ENCODE measurements at regions not wholly inside any gene's neighbourhood (a gene's known extent, or its start where the extent isn't known, plus 50 kb on each side); places are given as distances from the start of the nearest gene placed in this dataset.

- Histone ChIP-seq H3K9me3 (ENCODE audit: control insufficient read depth in 4 of 4, low read length in 3 of 4) (no peaks in the 10 kb centered on the region), H3K4me3 (ENCODE audit: low read depth in 1 of 3, low read length in 3 of 3) (no peak overlapping the region), H3K27ac (ENCODE audit: low read depth in 1 of 2, low read length in 2 of 2) (no peak overlapping the region), H3K9ac (ENCODE audit: low read depth in 1 of 2, low read length in 2 of 2) (no peak overlapping the region), H3K27me3 (ENCODE audit: control insufficient read depth in 4 of 4, insufficient read depth in 4 of 4, low read length in 3 of 4) (no peaks in the 10 kb centered on the region), H3K4me1 (ENCODE audit: control insufficient read depth in 4 of 4, insufficient read depth in 4 of 4, low read length in 3 of 4) (peaks cover 0 to 1% (median 0%) of the 10 kb centered on the region in 4 donors), H3K36me3 (ENCODE audit: control insufficient read depth in 4 of 4, insufficient read depth in 3 of 4, low read depth in 1 of 4, low read length in 3 of 4) (no peaks in the 10 kb centered on the region)
- 56% methylated on average over 2 of the region's 2 CpGs for WGBS
- peak; percentile 42 to 70 for TF ChIP-seq HNF4A (conservative IDR thresholded peaks at IDR 0.05)
- no peak for TF ChIP-seq FOXA1 (IDR thresholded peaks at IDR 0.05)
- TF ChIP-seq YY1 (IDR thresholded peaks at IDR 0.05) = no peak
- no peak for TF ChIP-seq REST (IDR thresholded peaks at IDR 0.05)
- TF ChIP-seq ZBTB33 (IDR thresholded peaks at IDR 0.05) = no peak
- no peak for TF ChIP-seq MAX (IDR thresholded peaks at IDR 0.05)
- no peak for TF ChIP-seq FOXA2 (IDR thresholded peaks at IDR 0.05)
- TF ChIP-seq HNF4G (IDR thresholded peaks at IDR 0.05) = no peak
- TF ChIP-seq TAF1 (conservative IDR thresholded peaks at IDR 0.05) = no peak
- TF ChIP-seq, protein P1, sequence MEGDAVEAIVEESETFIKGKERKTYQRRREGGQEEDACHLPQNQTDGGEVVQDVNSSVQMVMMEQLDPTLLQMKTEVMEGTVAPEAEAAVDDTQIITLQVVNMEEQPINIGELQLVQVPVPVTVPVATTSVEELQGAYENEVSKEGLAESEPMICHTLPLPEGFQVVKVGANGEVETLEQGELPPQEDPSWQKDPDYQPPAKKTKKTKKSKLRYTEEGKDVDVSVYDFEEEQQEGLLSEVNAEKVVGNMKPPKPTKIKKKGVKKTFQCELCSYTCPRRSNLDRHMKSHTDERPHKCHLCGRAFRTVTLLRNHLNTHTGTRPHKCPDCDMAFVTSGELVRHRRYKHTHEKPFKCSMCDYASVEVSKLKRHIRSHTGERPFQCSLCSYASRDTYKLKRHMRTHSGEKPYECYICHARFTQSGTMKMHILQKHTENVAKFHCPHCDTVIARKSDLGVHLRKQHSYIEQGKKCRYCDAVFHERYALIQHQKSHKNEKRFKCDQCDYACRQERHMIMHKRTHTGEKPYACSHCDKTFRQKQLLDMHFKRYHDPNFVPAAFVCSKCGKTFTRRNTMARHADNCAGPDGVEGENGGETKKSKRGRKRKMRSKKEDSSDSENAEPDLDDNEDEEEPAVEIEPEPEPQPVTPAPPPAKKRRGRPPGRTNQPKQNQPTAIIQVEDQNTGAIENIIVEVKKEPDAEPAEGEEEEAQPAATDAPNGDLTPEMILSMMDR (IDR thresholded peaks at IDR 0.05; ENCODE audit: low read depth, low read length, missing input control) = no peak
- TF ChIP-seq GABPA (IDR thresholded peaks at IDR 0.05 in 1 of 2, conservative IDR thresholded peaks at IDR 0.05 in 1 of 2) = no peak
- TF ChIP-seq NR2F2 (IDR thresholded peaks at IDR 0.05) = no peak
- TF ChIP-seq RAD21 (IDR thresholded peaks at IDR 0.05) = peak in 1 of 2 donors; percentile 32
- TF ChIP-seq RXRA (IDR thresholded peaks at IDR 0.05) = no peak
- TF ChIP-seq JUND (IDR thresholded peaks at IDR 0.05) = no peak
- TF ChIP-seq EGR1 (IDR thresholded peaks at IDR 0.05; ENCODE audit: low read depth in 2 of 2) = no peak
- peak; percentile 40 for TF ChIP-seq SP1 (IDR thresholded peaks at IDR 0.05)
- DNase-seq (ENCODE audit: low spot score) = no peak
Measured at GRCh38 chr17:31753011-31753410, 106.0 kb downstream of the COPRS start.

GRCh38 chr17:31752584-31752983 lies 106.5 kb downstream of the COPRS start:
- no peak overlapping the region for H3K27ac ChIP-seq (ENCODE audit: low read depth in 1 of 2, low read length in 2 of 2)

More at GRCh38 chr17:31752584-31752983, 106.5 kb downstream of the COPRS start:
- H3K4me1 ChIP-seq (ENCODE audit: control insufficient read depth in 4 of 4, insufficient read depth in 4 of 4, low read length in 3 of 4) = peaks cover 0 to 1% (median 0%) of the 10 kb centered on the region in 4 donors
- H3K27me3 ChIP-seq (ENCODE audit: control insufficient read depth in 4 of 4, insufficient read depth in 4 of 4, low read length in 3 of 4) = no peaks in the 10 kb centered on the region
- H3K9ac ChIP-seq (ENCODE audit: low read depth in 1 of 2, low read length in 2 of 2) = no peak overlapping the region
- H3K36me3 ChIP-seq (ENCODE audit: control insufficient read depth in 4 of 4, insufficient read depth in 3 of 4, low read depth in 1 of 4, low read length in 3 of 4) = no peaks in the 10 kb centered on the region
- no peaks in the 10 kb centered on the region for H3K9me3 ChIP-seq (ENCODE audit: control insufficient read depth in 4 of 4, low read length in 3 of 4)
- DNase-seq (ENCODE audit: low spot score) = no peak
- TF ChIP-seq MAX (IDR thresholded peaks at IDR 0.05) (no peak), NR2F2 (IDR thresholded peaks at IDR 0.05) (no peak), ATF3 (IDR thresholded peaks at IDR 0.05) (no peak), HNF4G (IDR thresholded peaks at IDR 0.05) (no peak), EGR1 (IDR thresholded peaks at IDR 0.05; ENCODE audit: low read depth in 2 of 2) (no peak), RAD21 (IDR thresholded peaks at IDR 0.05) (no peak), YY1 (IDR thresholded peaks at IDR 0.05) (no peak), TAF1 (conservative IDR thresholded peaks at IDR 0.05) (no peak), FOXA1 (IDR thresholded peaks at IDR 0.05) (no peak), GABPA (IDR thresholded peaks at IDR 0.05 in 1 of 2, conservative IDR thresholded peaks at IDR 0.05 in 1 of 2) (no peak), RXRA (IDR thresholded peaks at IDR 0.05) (no peak)
- TF ChIP-seq, protein P1 (IDR thresholded peaks at IDR 0.05; ENCODE audit: low read depth, low read length, missing input control) = no peak
- 82% methylated on average over 6 of the region's 6 CpGs for WGBS
- no peak overlapping the region for H3K4me3 ChIP-seq (ENCODE audit: low read depth in 1 of 3, low read length in 3 of 3)

Data from liver (tissue), 8 donors.